HG03432 (cell line): ENCODE measurements at regions not wholly inside any gene's neighbourhood (a gene's known extent, or its start where the extent isn't known, plus 50 kb on each side); places are given as distances from the start of the nearest gene placed in this dataset.
"Not testable (repeated sequence)": the region's sequence is repeated elsewhere in the genome, so short reads cannot be mapped to it uniquely, and the experiment has no call there.

Experiments used
- ATAC-seq: cut with Tn5 transposase; IDR thresholded peaks from one replicate; pipeline ENCODE4 v1.9.1; 2021; ENCODE audit warnings: mild to moderate bottlenecking, moderate library complexity; ENCODE audit not compliant: unreplicated experiment

DNA sequence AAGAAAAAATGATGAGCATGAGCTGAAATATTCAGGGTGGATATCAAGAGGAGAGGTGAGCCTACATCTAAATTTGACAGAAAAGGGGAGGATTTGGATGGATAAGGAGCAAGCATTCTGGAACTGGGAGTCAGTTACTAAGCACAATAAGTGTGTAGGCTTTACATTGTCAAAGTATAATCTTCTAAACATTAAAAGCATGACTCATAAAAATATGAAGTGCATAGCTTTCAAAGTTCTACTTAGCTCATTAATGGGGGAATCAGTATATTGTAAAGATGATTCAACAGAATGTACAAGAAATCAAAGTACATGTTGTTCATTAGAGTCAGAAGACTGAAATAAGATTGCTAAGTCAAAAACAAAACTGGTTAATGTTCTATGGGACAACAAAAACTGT is 248.0 kb upstream of the GAS1 start:
- no peak for ATAC-seq

DNA sequence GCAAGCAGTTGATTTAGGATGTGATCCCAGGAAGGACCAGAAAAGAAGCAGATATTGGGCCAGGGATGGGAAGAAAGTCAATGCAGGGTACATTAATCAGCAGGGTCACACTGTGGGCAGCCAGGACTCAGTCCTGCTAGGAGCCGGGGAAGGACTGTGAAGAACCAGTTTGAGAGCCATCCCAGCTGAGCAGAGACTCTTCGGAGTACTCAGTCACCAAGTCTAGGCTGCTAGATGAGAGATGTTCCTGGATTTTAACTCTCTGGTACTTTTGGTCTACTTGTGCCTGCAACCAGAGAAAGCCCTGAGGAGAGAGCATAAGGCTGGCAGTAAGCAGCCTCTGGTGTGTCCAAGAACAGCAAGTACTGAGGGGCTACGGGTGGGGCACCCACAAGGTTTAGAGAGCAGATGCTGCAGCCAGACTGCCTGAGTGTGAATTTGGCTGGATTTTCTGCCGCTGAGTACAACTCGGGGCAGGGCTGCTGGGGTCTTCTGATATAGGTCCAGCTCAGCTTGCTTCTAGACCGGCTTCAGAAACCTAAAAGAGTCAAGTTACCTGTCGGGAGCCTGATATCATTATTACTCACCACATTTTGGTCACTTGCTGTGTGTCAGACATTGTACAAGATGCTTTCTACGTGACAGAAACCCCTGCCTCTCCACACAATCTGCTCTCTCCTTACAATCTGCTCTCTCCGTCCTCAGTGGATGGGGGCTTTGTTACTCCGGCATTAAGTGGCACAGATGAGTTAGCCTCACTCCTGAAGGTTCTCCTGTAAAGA is 250.2 kb upstream of the GAS1 start:
- no peak for ATAC-seq

DNA sequence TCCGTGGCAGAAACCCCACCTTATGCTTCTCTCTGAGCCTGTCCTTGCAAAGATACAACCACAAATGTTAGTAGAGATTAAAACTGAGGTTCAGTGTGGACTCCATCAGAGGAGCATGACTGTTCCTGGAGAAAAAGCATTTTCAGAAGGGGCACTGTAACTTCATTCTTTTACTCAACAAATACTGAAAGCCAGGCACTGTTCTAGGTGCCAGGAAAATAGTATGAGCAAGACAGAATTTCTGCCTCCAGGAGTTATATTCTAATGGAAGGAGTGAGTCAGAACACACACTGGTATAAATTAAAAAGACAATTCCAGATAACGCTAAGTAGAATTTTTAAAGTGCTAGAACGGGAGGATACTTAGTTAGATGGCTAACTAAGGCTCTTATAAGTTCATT is 251.4 kb upstream of the GAS1 start:
- ATAC-seq, result no peak

DNA sequence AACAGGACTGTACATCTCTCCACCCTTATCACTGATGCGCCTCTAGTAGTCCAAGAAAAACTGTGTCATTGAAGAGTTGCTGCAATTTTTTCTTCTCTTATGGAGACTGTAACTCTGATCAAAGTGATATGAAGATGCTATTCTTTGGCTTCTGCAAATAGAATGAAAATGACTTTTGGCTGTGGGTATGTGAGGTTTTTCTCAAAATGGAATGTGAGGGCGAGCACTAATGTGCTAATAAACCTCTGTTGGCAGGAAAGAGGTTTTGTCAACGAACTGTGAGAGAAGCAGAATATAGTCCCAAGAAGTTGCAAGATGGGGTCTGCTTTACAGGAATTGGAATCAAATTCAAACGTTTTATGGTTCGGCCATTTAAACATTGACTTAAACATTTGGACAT is 252.0 kb upstream of the GAS1 start:
- no peak for ATAC-seq

DNA sequence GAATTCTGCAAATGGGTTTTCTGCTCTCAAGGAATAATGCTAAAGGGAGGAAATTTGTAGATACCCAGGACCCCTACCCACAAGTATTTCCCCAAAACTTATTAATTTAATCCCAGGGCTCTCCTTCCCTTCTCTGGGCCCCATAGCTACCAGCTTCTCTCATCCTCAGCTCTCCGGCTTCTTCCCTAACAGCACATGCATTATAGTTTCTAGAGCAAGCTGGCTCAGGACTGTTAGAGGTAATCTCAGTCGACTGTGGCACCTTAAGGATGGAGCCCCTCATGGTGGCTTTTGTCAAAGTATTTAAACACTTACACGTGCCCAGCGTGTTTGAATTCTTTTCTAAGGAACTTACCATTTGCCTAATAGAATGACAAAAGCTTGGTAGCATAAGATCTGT is 252.5 kb upstream of the GAS1 start:
- ATAC-seq, result no peak

DNA sequence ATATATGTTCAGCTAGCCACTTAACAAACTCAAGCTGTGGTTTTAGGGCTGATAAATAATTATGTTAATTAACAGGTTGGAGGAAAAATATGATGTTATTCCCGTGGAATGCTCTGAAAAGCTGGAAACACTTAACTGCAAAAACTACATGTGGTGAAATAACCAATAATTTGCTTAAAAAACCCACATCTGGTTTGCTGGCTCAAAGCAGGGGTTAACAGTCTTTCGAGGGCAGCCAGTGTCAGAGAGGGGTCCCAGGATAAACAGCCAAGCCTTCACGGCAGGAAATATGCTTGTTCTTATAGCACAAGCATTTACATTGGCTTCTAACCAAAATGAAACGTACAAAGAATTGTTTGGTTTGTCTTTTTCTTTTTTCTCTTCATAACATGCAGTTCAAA is 254.0 kb upstream of the GAS1 start:
- ATAC-seq, result no peak

DNA sequence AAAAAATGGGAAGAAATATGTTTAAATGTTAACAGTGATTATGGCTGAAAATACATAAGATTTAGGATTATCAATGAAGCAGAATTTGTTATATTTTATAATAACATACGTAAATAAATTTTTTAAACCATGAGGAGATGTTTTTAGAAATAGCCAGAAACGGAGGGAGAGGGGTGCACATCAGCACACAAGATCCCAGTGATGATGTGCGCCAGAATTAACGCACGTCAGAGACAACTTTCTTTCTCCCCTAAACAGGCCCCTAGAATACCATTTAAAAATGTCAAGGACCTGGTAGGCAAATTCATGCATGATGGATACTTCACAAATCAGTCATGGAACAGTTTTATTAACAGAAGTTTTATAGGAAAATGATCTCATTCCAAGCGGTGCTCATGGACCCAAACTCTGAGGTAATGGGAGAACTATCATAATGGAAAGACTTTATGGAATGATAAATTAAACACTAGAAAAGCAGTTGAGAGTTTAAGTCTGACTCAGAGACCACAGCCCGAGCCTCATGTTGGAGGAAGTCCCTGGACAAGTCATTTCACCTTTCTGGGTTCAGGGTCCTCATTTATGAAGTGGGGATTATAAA is 258.9 kb upstream of the GAS1 start:
- ATAC-seq, result no peak

DNA sequence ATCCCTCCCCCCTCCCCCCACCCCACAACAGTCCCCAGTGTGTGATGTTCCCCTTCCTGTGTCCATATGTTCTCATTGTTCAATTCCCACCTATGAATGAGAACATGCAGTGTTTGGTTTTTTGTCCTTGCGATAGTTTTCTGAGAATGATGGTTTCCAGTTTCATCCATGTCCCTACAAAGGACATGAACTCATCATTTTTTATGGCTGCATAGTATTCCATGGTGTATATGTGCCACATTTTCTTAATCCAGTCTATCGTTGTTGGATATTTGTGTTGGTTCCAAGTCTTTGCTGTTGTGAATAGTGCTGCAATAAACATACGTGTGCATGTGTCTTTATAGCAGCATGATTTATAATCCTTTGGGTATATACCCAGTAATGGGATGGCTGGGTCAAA is 263.4 kb upstream of the GAS1 start:
- ATAC-seq, result not testable (repeated sequence)

DNA sequence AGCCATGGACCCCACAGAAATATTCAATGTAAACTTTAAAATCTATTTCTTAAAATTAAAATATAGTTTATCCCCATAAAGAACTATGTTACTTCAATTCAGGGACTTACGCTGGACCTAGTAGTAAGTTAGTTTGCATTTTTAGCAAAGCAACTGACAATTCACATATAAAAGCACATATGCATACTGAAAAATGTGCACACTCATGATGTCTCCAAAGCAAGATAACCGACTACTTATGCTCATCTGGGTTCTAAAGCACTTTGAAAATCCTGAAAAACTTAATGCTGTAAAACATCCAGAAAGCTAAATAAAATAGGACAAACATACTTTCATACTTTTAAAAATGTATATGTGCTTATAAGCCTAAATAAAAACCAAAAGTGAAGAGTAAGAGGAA is 264.4 kb upstream of the GAS1 start:
- ATAC-seq, result no peak

DNA sequence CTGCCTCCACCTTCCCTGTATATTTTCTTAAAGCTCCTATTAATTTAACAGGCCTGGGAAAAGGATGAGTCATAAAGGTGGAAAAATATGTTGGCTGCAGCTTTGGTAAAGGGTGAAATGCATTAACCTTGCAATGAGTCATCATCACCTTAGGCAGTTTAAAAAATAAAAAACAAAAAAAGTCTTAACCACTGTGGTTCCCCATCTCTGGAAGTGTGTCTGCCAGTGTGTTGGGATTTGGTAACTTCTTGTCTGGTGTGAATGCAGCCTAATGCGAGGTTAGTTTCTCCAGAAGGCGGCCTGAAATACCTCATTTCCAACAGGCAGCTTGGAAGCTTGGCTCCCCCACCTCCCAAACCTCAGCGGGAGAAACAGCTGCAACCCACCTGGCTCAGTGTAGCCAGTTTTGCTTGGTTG is 265.3 kb upstream of the GAS1 start:
- no peak for ATAC-seq

DNA sequence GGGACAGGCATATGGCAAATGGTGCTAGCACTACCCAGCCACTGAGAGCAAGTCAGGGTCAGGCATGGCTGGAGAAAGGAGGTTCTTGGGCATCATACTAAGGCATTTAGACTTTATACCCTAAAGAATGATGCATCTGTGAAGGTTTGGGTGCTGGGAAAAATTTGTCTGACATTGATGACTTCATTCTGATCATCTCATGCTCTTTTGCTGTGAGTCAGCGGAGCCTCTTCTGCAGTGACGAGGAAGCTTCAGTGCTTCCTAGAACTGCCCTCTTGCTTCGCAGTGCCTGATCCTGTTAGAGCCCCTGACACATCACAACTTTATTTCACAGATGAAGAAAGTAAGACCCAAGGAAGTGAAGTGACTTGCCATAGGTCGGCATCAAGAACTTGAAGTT is 266.6 kb upstream of the GAS1 start:
- no peak for ATAC-seq

DNA sequence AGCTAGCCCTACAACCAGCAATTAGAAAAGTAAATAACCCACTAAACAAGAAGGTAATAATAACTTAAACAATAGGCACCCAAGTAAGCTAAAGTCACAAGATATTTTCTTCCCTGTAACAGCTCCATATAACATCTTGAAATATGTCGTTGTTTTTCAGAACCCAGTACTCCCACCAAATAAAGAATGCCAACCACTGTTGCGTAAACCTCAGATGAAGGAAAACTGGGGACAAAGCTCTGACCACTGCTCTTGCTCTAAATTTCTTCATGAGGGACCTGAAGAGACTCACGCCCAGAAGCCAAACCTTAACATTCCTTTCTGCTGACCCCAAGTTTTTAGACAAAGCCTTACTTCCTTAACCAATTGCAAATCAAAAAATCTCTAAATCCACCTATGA is 267.7 kb upstream of the GAS1 start:
- ATAC-seq, result no peak

DNA sequence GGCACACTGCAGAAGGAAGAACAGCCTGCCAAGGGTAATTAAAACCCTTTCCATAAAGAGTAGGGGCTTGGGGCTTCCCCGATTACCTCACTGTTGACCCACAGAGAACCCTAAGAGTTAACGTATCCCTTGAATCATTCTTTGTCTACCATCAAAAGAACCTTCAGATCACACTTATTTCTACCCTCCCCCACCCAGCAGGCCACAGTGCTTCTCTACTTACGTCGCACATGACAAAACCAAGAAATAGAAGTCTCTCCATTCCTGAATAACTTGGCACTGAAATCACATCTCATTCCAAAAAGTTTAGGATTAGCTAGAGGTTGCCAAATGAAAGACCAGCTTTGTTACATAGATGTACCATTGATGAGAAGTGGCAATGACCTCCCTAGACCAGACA is 268.7 kb upstream of the GAS1 start:
- ATAC-seq, result no peak

DNA sequence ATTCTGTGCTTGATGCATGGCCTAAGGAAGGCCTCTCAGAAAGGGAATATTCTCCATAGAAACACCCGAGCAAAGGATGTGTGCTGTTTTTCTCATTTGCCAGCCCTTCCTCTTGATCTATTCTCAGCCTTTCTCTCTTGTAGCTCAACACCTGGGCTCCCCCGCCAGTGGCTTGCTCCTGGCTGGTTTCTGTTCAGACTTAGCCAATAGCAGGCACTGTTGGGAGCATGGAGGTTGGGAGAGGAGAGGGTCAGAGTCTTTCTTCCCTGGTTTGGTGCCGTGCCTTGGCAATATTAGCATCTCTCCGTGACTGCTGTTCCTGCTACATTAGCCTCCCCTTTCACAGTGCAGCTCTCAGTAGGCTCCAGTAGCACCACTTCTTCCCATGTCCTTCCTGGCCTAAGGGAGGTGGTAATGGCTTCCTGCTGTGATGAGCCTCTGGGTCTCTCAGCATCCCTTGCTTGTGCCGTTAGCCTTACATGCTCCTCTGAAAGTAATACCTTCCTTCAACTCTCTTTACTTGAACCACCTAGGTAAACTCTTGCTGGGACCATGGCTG is 269.7 kb upstream of the GAS1 start:
- ATAC-seq, result no peak

DNA sequence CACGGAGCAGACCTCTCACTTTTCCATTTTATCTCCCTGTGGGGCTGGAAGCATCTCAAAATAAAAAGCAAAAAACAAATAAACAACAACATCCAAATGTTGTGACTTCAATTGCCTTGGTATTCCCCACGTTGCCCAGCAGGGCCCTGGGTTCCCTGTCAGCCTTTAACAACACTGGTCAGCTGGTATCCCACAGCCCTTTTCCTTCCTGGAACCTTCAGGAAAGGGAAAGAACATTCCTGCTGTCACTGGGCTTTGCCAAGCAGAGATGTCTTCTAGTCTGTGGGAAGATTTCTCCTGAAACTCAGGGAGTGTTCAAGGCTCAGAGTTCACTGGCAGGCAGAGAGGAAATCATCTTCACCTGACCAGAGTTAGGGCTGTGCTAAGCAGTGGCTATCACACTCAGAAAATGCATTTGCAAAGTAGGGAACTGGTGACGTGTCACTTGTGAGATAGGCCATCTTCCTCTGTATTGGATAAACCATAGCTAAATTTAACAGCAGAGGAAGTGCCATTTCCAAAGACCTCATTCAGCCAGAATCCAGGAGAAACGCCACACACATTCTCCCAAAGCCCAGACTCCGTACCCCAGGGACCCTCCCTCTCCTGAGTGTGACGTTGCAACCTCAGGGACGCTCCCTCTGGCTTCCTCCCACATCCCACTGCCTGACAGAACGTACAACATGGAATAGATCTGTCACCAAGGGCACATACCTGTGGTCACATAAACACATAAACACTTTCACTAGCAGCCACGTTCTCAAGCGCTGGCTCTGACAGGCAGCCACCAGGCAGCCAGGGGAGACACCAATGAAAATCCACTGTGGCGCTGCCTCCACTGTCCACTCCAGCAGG is 274.0 kb upstream of the DAPK1 start:
- ATAC-seq, result no peak

DNA sequence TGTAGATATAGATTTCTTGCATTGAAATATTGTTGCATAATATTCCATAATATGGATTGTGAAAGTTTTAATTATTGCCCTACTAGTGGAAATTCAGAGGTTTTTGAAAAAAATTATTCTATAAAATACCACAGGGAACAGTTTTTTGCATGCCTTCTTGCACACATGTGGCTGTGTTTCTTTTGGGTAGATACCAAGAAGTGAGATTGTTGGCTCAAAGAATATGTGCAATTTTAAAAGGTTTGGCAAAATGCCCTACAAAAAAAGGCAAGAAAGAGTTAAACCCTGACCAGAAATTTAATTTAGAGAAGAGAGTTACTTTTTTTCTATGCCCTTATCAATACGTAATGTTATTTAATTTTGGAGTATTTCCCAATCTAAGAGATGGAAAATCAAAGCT is 270.8 kb upstream of the DAPK1 start:
- no peak for ATAC-seq

DNA sequence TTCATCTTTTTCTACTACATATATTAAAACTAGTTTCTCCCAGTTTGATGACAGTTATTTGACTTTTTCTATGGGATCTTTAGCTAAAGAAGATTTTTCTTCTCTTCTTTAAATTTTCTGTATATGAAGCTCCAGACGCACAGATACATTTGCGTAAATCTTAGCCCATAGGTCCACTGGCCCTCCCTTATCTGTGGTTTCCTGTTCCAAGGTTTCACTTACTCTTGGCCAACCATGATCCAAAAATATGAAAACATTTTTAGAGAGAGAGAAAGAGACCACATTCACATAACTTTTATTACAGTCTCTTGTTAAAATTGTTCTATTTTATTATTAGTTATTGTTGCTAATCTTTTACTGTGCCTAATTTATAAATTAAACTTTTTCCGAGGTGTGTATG is 270.2 kb upstream of the DAPK1 start:
- ATAC-seq, result no peak

DNA sequence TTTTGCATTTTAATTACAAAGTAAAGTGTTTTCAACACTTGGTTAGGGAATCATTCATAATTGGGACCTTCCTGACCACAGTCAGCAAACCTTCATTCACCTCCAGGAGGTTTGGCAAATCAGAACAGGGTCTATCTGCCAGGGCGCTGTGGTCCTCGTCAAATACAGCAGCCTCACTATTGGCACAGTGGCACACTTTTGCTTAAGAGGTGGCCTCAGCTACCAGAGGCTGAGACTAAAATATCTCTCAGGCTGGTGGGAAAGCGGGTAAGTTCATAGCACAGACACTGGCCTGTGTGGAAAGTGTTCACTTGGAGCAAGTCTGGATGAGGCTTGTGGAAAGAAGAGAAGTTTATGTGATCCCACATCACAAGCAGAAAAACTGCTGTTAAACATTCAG is 268.6 kb upstream of the DAPK1 start:
- no peak for ATAC-seq

DNA sequence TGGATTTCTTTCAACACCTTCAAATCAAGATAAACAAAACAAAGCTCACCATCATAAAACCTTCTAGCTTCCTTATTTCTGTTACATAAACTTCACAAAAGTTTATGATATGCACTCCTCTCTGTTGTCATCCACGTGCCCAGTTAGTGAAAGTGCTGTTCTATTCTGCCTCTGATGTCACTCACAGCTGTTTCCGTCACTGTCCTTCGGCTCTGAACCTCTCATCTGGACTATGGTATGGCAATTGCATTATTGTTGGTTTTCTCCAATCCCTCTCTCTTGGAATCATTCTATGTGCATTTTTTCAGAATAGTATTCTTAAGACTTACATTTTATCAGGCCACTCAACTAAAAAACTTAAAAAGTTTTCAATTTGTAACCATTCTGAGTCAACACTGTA is 264.2 kb upstream of the DAPK1 start:
- no peak for ATAC-seq

DNA sequence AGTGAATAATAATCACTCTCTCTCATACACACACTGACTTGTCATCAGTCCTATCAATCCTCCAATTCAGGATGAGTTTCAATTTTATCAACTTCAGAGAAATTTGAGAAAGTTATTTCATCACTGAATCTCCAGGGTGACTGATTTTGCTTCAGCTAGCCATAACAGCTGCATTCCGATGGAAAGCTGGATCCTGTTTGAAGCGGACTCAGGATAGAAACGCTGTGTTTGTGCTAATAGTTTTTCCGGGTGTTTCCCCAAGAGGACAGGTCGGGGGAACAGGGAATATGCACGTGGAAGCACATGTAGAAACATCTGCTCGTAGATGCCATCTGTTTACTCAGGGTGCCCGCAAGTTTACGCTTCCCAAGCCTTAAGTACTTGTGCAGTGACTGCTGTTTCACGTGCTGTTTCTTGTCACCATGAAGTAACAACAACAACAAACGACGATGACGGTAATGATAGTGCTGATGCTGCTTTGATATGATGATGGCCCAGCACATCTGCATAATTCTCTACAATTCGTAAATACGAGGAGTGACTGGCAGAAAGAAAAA is 263.7 kb upstream of the DAPK1 start:
- no peak for ATAC-seq

DNA sequence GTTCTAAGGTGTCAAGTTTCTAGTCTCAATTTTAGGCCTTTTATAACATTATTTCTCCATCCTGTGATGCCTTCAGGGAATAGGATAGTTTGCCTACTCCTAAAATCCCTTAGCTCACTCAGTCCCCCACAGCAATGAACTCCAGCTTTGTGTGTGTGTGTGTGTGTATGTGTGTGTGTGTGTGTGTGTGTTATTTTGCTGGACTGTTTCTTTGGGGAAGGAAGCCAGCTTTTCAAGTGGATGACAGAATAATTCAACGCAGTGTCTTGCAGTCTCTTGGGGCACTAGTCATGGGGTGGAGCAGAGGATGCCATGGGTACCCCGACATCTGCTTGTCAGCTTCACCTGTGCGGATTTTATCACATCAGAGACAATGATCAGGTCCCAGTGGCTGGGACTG is 262.8 kb upstream of the DAPK1 start:
- ATAC-seq, result no peak
